GM12892 (cell line): ENCODE measurements at regions not wholly inside any gene's neighbourhood (a gene's known extent, or its start where the extent isn't known, plus 50 kb on each side); places are given as distances from the start of the nearest gene placed in this dataset.

Experiments
- DNase-seq: peaks from one replicate; pipeline ENCODE4 v3.0.0; 2011; ENCODE audit not compliant: insufficient read length
- FAIRE-seq: peaks from 2 replicates; lab custom pipeline; 2011; peaks lifted over from hg19 to GRCh38; lab: Jason Lieb, UNC
- POLR2A ChIP-seq: IDR thresholded peaks from 2 replicates; pipeline ENCODE4 v1.6.1; 2011; ENCODE audit warnings: low read depth, low read length, control low read depth
- POLR2AphosphoS5 ChIP-seq: IDR thresholded peaks from 2 replicates; pipeline ENCODE4 v1.6.1; 2011; ENCODE audit warnings: low read depth, low read length, control low read depth
- TAF1 ChIP-seq: IDR thresholded peaks from 2 replicates; pipeline ENCODE4 v1.6.1; 2011; ENCODE audit warnings: low read depth, mild to moderate bottlenecking, control low read depth, low read length, borderline replicate concordance

DNA sequence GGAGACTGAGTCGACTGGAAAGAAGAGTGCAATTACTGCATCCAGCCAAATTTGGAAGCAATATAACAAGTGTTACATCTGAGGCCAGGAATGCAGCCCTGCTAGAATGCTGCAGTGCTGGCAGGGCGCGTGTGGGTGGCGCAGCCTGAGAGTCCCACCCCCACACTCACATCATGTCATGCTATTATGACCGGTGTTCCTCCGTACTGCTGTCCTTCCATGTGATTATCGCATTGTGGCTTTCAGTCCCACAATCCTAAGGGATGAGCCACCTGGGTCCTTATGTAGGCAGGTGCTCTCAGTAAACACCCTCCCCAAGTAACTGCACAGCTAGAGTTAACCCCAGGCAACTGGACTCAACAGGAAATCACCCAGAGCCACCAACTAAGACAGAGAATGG is 122.6 kb upstream of the CPEB2 start:
- TF ChIP-seq POLR2A (no peak), POLR2AphosphoS5 (no peak), TAF1 (no peak)
- DNase-seq (no peak), FAIRE-seq (no peak)

DNA sequence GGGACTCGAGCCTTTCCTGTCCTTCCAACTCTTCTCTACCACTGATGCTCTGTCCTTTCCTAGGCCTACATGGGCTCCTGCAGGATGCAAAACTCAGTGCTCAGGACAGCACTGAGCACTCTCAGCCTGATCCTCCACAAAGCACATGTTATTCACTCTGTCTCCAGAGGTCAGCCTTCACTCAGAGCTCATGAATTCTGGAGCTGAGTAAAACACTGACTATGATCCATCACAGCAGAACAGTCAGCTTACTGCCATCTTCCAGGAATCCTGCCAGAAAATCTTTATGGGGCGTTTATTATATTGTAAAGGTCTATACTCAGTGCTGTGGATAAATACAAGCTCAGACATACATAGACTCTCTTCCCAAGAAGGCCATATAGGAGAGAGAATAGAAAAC is 121.5 kb upstream of the CPEB2 start:
- DNase-seq: no peak
- FAIRE-seq: no peak
- no peak for TF ChIP-seq TAF1
- TF ChIP-seq POLR2AphosphoS5: no peak
- TF ChIP-seq POLR2A: no peak

DNA sequence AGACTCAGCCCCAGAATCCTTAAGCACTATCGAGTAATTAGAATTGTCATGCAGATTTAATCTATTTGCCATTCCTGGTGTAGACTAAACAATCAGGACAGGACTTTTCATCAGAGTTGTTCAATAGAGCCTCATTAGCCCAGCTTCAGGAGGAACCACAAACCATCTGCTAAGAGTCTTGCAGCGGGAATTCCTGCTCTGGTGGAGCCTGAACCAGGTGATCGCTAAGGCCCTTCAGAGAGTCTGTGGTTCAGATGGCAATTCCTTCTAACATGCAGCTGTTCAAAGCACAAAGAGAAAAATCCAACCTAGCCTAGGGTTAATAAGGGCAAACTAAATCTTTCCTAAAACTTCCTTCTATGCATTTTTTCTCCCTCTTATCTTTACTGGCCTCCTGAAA is 119.1 kb upstream of the CPEB2 start:
- no peak for TF ChIP-seq TAF1
- no peak for TF ChIP-seq POLR2A
- no peak for TF ChIP-seq POLR2AphosphoS5
- DNase-seq: no peak
- FAIRE-seq: no peak

DNA sequence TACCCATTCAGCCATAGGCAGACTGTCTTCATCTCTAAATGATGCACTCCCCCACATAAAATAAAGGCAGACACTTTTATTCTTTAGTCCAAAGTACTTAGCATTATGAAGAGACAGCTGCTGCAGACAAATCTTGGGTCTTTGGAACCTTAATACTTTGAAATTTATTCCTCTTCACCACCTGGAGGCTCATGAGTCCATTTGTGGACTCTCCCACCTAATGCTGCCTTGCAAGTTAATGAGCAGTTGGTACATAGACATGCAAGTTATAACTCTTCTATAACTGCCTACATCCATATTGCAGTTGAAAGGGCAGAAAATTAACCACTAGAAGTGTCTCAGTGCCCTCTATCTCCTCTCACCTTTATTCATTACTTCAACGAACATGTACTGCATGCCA is 118.6 kb upstream of the CPEB2 start:
- no peak for DNase-seq
- TF ChIP-seq POLR2AphosphoS5 (no peak), TAF1 (no peak), POLR2A (no peak)
- FAIRE-seq: no peak

DNA sequence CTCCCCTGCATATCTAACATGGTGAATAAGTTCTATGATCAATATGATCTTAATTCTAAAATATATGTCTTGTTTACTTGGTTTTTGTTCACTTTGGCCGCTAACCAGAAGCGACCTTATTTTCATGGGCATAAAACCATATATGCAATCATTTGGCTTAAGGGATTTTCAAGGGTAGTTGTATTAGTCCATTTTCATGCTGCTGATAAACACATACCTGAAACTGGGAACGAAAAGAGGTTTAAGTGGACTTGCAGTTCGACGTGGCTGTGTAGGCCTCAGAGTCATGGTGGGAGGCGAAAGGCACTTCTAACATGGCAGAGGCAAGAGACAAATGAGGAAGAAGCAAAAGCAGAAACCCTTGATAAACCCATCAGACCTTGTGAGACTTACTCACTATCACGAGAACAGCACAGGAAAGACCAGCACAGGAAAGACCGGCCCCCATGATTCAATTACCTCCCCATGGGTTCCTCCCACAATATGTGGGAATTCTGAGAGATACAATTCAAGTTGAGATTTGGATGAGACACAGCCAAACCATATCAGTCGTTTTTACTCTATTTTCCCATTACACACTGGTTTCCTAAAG is 114.3 kb upstream of the CPEB2 start:
- DNase-seq (no peak), FAIRE-seq (no peak)
- TF ChIP-seq TAF1 (no peak), POLR2A (no peak), POLR2AphosphoS5 (no peak)

DNA sequence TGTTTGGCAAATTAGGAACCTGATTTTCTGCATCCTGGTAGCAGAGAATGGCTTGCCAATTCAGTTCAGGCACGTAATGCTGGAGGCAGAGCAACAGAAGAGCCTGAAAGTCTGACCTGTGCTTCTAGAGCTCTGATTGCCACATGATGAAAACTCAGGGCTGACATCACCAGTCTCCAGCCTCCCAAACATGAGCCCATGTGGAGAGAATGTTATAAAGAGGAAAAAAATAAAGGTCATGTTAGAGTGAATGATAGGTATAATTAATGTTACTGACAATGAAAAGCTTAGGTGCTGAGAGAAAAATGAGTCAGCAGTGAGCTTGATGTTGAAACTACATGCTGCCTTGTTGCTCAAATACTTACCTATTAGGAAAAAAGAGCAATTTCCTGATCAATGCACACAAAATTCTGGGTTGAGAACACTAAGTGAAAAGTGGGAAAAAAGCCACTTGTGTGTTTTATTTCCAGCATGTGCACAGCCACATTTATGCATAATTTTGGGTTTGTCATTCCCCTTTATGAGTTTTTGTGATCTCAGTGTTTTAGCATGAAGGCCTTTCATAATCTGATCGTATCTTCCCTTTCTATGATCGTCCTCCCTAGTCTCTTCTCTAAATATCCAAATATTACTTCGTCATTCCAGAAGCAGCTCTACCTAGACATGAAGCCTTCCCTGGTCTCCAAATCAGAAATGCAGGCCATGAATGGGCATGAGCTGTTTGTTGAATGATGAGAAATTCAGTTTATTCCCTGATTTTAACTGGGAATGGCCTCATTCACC is 113.3 kb upstream of the CPEB2 start:
- FAIRE-seq: no peak
- TF ChIP-seq TAF1: no peak
- TF ChIP-seq POLR2AphosphoS5: no peak
- TF ChIP-seq POLR2A: no peak

DNA sequence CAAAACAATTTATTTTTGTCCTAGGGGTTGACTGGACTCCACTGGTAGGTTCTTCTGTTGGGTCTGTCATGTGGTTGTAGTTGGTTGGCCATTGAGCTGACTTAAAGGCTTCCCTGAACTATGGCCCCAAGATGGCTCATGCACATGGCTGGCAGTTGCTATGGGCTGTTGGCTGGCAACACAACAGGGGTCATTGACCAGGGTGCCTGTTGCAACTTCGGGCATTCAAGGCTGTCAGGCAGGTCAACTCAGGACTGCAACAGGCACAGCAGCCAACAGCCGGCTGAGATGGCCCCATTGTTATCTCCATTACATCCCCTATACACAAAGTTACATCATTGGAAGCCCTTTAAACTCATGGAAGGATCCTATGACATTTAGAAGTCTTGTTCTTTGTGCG is 109.7 kb upstream of the CPEB2 start:
- no peak for FAIRE-seq
- TF ChIP-seq POLR2A: no peak
- no peak for TF ChIP-seq TAF1
- TF ChIP-seq POLR2AphosphoS5: no peak

More for the DNA sequence above, 113.3 kb upstream of the CPEB2 start:
- DNase-seq: no peak

DNA sequence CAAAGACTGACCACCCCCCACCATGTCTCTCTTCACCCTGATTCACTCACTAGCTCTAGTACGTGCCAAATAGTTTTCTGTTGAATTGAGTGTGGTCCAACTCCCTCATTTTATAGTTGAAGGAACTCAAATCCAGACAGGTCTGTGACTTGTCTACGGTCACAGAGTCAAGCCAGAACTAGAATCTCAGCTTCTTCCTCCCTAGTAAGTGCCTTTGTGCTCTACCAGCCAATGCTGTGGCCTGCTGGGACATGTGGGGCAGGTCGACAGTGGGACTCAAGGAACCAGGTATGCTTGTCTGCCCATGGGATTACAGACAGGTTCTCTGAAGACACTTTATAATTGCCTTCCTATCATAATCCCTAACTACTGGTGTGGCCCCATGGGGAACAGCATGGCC is 108.6 kb upstream of the CPEB2 start:
- TF ChIP-seq TAF1: no peak
- no peak for TF ChIP-seq POLR2AphosphoS5
- no peak for TF ChIP-seq POLR2A
- DNase-seq (no peak), FAIRE-seq (no peak)

More for the DNA sequence above, 109.7 kb upstream of the CPEB2 start:
- no peak for DNase-seq

DNA sequence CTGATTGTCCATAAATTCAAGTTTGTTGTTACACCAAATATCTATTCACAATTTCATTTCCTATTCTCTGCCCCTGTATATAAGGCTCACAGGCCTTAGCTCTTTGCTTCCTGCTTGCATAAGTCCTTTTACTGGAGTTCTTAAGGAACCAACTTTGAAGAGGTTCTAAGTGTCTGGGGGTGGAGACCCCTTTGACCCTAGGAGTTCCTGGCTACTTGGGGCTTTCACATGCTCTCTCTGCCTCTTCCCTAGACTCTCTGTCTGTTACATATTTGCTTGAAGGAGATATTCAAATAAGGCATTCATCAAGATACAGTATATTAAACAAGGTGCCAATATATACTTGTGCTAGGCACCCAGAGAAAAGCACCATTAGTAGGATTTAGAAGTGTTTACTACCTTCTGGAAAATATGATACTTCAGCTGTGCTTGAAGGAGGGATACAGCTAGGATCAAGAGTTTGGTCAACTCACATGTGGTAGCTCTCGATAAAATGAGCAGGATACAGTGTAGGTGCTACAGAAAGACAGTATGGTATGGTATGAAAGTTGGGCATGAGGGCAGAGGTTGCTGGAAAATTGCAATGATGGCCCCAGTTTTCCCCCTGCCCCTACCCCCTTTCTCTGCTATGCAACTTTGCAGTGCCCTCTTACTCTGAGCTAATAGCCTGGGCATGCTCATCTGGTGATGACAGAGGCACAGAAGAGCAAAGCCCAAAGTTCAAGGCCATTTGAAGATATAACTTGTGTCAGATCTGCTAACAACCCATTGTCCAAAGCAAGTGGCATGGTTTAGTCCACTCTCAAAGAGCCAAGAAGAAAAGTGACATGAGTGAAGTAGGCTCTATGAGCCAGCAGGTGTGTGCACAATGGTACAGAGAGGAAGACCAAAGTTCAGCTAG is 107.6 kb upstream of the CPEB2 start:
- DNase-seq: no peak
- FAIRE-seq: no peak
- no peak for TF ChIP-seq POLR2A
- TF ChIP-seq TAF1: no peak

DNA sequence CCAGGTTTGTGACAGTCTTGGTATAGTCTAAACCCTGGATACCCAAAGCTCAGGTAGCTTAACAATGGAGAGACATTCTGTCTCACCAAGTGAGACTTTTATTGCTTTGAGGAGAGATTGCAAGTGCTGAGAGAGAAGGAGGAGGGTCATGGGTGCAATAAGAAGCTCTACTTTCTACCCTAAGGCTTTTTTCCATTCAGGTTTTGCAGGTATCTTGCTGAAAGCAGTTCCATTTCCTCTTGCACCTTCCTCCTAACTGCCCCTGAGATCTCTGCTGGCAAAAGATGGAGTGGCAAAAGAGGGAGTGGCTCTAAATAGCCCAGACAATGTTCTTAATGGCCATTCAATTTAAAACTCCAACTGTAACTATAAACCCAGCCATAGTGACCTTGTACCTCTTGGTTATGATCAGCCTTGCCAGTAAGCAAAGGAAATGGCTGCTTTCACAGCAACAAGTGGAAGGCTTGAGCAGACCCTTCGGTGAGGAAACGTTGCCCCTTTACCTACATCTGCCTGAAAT is 105.6 kb upstream of the CPEB2 start:
- TF ChIP-seq POLR2AphosphoS5 (no peak), TAF1 (no peak), POLR2A (no peak)
- no peak for DNase-seq
- no peak for FAIRE-seq

DNA sequence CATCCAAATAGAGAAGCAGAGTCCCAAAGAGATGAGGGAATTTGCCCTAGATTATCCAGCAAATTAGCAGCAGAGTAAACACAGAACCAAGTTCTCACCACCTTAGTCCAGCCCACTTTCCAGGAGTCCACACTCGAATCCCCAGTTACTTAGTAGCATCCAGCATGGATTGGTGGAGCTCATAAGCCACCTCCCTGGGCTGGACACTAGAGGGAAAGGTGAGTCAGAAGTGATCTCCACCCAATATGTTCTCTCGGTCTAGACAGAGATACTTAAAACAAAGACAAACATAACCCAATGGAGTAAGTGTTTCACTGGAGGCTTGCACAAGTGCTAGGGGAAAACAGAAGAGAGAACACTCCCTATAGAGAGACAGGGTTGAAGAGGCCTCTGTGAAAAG is 105.1 kb upstream of the CPEB2 start:
- FAIRE-seq (no peak), DNase-seq (no peak)
- TF ChIP-seq POLR2A: no peak
- TF ChIP-seq TAF1: no peak
- TF ChIP-seq POLR2AphosphoS5: no peak

DNA sequence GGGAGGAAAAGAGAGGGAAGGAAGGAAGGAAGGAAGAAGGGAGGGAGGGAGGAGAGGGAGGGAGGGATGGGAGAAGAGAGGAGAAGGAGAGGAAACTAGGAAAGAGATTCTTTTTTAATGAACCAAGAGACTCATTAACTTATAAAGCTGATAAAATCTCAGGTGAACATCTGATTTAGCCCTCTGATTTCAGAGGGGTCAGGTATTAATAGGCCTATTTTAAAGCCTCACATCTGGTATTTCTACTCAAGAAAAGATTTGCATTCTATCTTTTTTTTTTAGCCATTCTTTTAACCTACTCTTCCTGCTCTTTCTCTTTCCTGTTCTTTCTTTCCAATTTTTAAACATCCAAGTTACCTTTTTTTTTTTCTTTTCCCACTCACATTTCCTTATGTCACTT is 103.3 kb upstream of the CPEB2 start:
- FAIRE-seq: no peak
- TF ChIP-seq POLR2AphosphoS5: no peak
- no peak for TF ChIP-seq POLR2A
- TF ChIP-seq TAF1: no peak
- DNase-seq: no peak
